Astrocyte (in vitro differentiated cells and primary cell): ENCODE measurements at regions not wholly inside any gene's neighbourhood (a gene's known extent, or its start where the extent isn't known, plus 50 kb on each side); places are given as distances from the start of the nearest gene placed in this dataset.

ENCODE experiments used
- CTCF ChIP-seq: IDR thresholded peaks from 2 replicates; pipeline ENCODE4 v1.5.1; 2011; ENCODE audit warnings: low read depth, mild to moderate bottlenecking, inconsistent platforms, low read length, moderate library complexity; ENCODE audit not compliant: insufficient read depth
- EZH2 ChIP-seq: IDR thresholded peaks from 2 replicates; pipeline ENCODE4 v1.6.1; 2012; ENCODE audit warnings: mild to moderate bottlenecking, low read length, inconsistent platforms; ENCODE audit not compliant: insufficient read depth

- TF ChIP-seq CTCF (no peak), EZH2 (no peak)
Observed at GRCh38 chr9:119443179-119443578, 73.9 kb upstream of the BRINP1 start.
